ENCODE measurements at regions not wholly inside any gene's neighbourhood (a gene's known extent, or its start where the extent isn't known, plus 50 kb on each side); places are given as distances from the start of the nearest gene placed in this dataset.

DNA sequence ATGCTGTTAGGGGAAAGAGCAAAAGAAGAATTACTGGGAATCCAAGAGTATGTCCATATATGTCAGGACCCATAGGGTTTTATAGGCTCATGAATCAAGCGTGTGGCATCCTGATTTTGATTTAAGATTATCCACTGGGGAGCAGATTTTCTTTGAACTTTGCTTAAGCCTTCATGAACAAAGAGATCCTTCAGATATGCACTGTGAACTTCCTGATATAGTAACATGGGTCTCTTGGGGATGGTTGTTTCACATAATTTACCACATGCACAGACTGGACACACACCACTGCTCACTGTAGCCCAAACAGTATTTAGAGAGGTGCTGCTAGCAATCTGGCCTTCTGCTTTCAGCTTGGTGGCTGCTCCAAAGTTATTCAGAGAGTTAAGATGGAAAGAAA, 200.9 kb upstream of the ZPLD1 start:
- Mint-ChIP-seq H3K4me1 (ENCODE audit: low read depth) (peaks cover 2% of the 10 kb centered on the region), H3K4me3 (ENCODE audit: low read depth) (no peak overlapping the region), H3K36me3 (ENCODE audit: insufficient read depth) (no peaks in the 10 kb centered on the region), H3K9me3 (ENCODE audit: low read depth) (no peaks in the 10 kb centered on the region), H3K27me3 (no peaks in the 10 kb centered on the region), H3K27ac (no peak overlapping the region)
- no peak for DNase-seq (ENCODE audit: low spot score, unreplicated experiment)
- TF ChIP-seq CTCF (IDR thresholded peaks at IDR 0.05; ENCODE audit: unreplicated experiment): no peak

DNA sequence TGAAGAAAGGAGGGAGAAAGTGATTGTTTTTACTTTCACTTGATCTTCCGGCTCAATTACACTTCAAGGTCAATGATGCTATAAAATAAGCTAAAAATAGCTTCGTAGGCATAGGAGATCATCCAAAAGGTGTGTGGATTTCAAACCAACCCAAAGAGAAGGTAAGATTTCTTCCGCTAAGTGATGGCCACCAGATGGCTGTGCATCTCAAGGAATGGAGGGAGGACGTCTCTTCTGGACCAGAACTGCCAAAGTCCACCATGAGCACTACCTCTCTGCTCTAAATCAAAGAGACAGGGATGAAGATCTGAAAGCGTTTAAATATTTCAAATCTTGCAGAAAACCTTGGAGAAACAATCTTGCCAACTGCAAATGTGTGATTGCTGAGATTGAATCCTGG, 199.1 kb upstream of the ZPLD1 start:
- DNase-seq (ENCODE audit: low spot score, unreplicated experiment): no peak
- peak; percentile 24 for TF ChIP-seq CTCF (IDR thresholded peaks at IDR 0.05; ENCODE audit: unreplicated experiment)
- Mint-ChIP-seq H3K36me3 (ENCODE audit: insufficient read depth) (no peaks in the 10 kb centered on the region), H3K4me1 (ENCODE audit: low read depth) (no peaks in the 10 kb centered on the region), H3K4me3 (ENCODE audit: low read depth) (no peak overlapping the region), H3K9me3 (ENCODE audit: low read depth) (no peaks in the 10 kb centered on the region), H3K27me3 (no peaks in the 10 kb centered on the region), H3K27ac (no peak overlapping the region)

- no peaks in the 10 kb centered on the region for H3K9me3 Mint-ChIP-seq (ENCODE audit: low read depth)
- H3K4me1 Mint-ChIP-seq (ENCODE audit: low read depth): no peaks in the 10 kb centered on the region
- H3K4me3 Mint-ChIP-seq (ENCODE audit: low read depth): no peak overlapping the region
- no peak overlapping the region for H3K27ac Mint-ChIP-seq
- H3K36me3 Mint-ChIP-seq (ENCODE audit: insufficient read depth): no peaks in the 10 kb centered on the region
- H3K27me3 Mint-ChIP-seq: no peaks in the 10 kb centered on the region
- DNase-seq (ENCODE audit: low spot score, unreplicated experiment): no peak
- TF ChIP-seq CTCF (IDR thresholded peaks at IDR 0.05; ENCODE audit: unreplicated experiment): no peak
Observed at GRCh38 chr3:102237181-102237580, 197.6 kb upstream of the ZPLD1 start.

- no peaks in the 10 kb centered on the region for H3K27me3 Mint-ChIP-seq
- no peaks in the 10 kb centered on the region for H3K36me3 Mint-ChIP-seq (ENCODE audit: insufficient read depth)
- H3K4me3 Mint-ChIP-seq (ENCODE audit: low read depth): no peak overlapping the region
- no peak for DNase-seq (ENCODE audit: low spot score, unreplicated experiment)
- H3K9me3 Mint-ChIP-seq (ENCODE audit: low read depth): no peaks in the 10 kb centered on the region
- TF ChIP-seq CTCF (IDR thresholded peaks at IDR 0.05; ENCODE audit: unreplicated experiment): no peak
- H3K4me1 Mint-ChIP-seq (ENCODE audit: low read depth): no peaks in the 10 kb centered on the region
- no peak overlapping the region for H3K27ac Mint-ChIP-seq
Observed at GRCh38 chr3:102237838-102238237, 197.0 kb upstream of the ZPLD1 start.

- no peak overlapping the region for H3K27ac Mint-ChIP-seq
- no peak for DNase-seq (ENCODE audit: low spot score, unreplicated experiment)
- no peaks in the 10 kb centered on the region for H3K9me3 Mint-ChIP-seq (ENCODE audit: low read depth)
- no peaks in the 10 kb centered on the region for H3K36me3 Mint-ChIP-seq (ENCODE audit: insufficient read depth)
- H3K4me3 Mint-ChIP-seq (ENCODE audit: low read depth): no peak overlapping the region
- H3K27me3 Mint-ChIP-seq: no peaks in the 10 kb centered on the region
- TF ChIP-seq CTCF (IDR thresholded peaks at IDR 0.05; ENCODE audit: unreplicated experiment): no peak
- H3K4me1 Mint-ChIP-seq (ENCODE audit: low read depth): no peaks in the 10 kb centered on the region
Observed at GRCh38 chr3:102238362-102238761, 196.5 kb upstream of the ZPLD1 start.

Data from progenitor cell of endocrine pancreas (in vitro differentiated cells).